ENCODE measurements at regions not wholly inside any gene's neighbourhood (a gene's known extent, or its start where the extent isn't known, plus 50 kb on each side); places are given as distances from the start of the nearest gene placed in this dataset.
"Not testable (repeated sequence)": the region's sequence is repeated elsewhere in the genome, so short reads cannot be mapped to it uniquely, and the experiment has no call there.

DNA sequence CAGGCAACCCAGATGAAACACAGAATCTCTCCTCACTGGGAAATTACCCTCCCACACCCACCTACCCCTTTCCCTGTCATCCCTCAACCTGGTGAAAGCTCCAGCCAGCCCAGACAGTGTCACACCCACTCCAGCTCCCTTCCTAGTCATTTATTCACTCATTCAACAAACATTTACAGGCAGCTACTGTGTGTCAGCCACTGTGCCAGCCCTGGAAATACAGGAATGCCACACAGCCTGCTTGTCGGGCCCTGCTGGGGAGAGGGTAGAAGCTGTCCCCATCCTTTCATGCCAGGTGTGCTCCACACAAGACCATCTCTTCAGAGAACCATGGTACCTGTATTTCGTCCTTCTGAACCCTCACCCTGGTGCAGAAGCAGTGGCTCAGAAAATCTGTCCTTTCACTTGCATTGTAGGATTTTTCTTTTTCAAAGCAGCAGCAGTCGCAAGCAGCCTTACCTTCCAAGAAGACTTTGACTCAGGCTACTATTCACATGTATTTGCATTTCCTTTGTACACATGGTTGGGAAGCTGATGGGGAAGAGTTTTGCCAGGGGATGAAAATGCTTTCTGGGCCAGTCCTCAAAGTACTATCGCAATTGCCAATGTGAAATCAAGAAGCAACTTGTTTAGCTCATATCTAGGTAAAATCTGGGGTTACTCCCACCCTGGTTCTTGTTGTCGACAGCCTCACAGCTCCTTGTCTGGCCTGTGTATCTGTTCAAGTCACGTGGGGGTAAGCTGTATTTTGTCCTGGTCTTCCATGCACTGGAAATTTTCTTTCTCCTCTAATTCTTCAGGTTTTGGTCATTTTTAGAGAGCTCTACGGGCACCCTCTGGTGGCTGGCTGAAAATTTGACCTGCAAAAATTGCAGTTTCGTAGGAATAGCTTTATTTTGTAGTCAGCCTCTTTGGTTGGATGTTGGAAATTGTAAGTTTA lies 147.4 kb upstream of the EGLN3 start:
- no peak for DNase-seq (ENCODE audit: low read depth in 2 of 2)

DNA sequence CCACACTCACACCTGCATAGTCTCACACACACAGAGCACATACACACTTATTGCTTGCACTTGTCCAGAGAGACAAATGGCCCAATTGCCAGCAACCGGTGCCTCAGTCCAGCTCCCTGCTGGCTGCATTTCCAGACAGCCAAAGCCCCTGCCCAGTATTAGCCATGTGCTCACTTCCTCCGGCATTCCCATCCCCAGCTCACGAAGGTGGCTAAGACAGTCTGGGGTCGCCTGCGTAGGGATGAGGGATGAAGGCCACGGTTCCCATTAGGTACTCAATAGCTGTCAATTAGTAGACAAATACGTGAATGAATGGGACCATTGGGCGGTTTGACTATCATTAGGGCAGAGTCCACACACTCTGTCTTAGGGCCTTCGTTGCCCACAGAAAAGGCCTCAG lies 146.8 kb upstream of the EGLN3 start:
- no peak for DNase-seq (ENCODE audit: low read depth in 2 of 2)

DNA sequence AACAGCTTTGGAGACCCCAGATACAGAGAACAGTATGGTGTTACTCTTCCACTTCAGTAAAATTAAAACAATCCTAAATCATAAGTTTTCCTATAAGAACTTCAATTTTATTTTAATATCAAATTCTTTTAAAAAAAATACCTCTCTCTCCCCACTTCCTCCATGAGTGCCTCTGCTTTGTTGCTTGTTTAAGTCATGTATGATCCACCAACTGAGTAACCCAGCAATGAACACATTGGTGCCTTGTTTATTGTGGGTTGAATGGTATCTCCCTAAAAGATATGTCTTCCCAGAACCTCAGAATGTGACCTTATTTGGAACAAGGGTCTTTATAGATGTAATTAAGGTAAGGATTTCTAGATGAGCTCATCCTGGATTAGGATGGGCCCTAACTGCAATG lies 143.5 kb upstream of the EGLN3 start:
- DNase-seq (ENCODE audit: low read depth in 2 of 2) = no peak

- DNase-seq (ENCODE audit: low read depth in 2 of 2) = no peak
Measured at GRCh38 chr14:34093883-34094282, 143.0 kb upstream of the EGLN3 start.

- no peak for DNase-seq (ENCODE audit: low read depth in 2 of 2)
Measured at GRCh38 chr14:34090451-34090850, 139.6 kb upstream of the EGLN3 start.

- DNase-seq (ENCODE audit: low read depth in 2 of 2) = no peak
Measured at GRCh38 chr14:34088914-34089313, 138.0 kb upstream of the EGLN3 start.

DNA sequence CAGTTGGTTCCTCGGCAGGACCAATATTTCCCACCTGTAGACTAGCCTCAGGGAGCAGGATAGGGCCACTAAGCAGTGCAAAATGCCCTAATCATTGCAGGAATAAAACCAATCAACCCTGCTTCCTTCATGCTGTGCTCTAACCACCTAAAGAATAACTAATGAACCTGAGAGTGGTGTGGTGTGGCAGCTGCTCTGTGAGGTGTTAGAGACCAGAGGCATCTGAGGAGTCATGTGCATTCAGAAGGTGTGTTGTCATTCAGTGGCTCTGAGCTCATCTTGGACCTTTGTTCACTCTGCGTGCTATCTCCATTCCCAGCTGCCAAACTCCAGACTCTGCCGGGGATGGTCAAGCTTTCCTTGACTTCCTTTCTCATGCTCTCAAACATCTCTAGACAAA lies 136.7 kb upstream of the EGLN3 start:
- no peak for DNase-seq (ENCODE audit: low read depth in 2 of 2)

- no peak for DNase-seq (ENCODE audit: low read depth in 2 of 2)
Measured at GRCh38 chr14:34086223-34086757, 135.4 kb upstream of the EGLN3 start.

GRCh38 chr14:34085695-34086094 lies 134.8 kb upstream of the EGLN3 start:
- no peak for DNase-seq (ENCODE audit: low read depth in 2 of 2)

DNA sequence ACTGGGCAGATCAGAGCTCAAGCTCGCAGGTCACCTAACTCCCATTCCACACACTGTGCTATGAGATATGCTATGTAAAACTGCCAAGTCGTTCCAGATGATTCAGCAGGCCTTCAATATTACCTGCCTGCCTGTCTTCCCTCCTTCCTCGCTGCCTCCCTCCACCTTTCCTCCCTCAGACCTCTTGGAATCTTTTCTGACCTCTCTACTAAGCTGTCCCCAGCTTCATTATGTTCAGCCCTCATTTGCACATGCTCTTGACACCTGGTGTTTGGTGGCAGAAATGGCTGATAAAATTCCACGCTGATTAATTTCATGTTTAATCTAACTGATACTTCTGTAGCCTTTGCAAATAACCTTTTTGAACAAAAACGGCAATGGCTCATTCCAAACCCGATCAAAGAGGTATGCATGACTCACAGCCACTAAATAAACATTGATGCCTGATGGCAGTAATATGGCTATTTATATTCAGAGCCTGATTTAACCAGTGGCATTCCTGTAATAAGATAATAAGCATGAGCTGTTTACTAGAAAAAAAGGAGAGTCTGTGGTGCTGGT lies 130.8 kb upstream of the EGLN3 start:
- no peak for DNase-seq (ENCODE audit: low read depth in 2 of 2)

GRCh38 chr14:34081101-34081575 lies 130.3 kb upstream of the EGLN3 start:
- no peak for DNase-seq (ENCODE audit: low read depth in 2 of 2)

DNA sequence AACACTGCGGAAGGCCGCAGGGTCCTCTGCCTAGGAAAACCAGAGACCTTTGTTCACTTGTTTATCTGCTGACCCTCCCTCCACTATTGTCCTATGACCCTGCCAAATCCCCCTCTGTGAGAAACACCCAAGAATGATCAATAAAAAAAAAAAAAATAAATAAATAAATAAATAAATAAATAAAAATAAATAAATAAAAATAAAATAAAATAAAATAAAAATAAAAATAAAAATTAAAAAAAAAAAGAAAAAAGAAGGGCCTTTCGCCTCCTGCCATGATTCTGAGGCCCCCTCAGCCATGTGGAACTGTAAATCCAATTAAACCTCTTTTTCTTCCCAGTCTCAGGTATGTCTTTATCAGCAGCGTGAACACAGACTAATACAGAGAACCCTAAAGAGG lies 128.8 kb upstream of the EGLN3 start:
- DNase-seq (ENCODE audit: low read depth in 2 of 2) = not testable (repeated sequence)

- no peak for DNase-seq (ENCODE audit: low read depth in 2 of 2)
Measured at GRCh38 chr14:34078117-34078743, 127.4 kb upstream of the EGLN3 start.

DNA sequence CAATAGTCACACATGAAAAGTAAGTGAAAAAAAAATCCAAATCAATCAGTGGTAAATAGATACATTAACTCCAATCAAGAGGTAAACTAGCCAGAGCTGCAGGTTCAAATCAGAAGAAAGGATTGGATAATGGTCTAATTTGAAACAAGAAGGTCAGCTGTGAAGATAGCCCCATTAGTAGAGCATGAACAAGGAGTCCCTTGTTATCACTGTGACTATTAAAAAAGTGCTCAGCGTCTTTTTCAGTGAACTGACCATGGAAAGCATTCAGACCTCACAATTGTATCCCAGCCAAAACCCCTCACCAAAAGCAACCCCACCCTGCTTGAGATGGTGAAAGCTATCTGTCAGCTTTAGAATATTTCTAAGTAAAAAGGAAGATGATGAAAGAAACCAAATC lies 125.0 kb upstream of the EGLN3 start:
- DNase-seq (ENCODE audit: low read depth in 2 of 2) = no peak

DNA sequence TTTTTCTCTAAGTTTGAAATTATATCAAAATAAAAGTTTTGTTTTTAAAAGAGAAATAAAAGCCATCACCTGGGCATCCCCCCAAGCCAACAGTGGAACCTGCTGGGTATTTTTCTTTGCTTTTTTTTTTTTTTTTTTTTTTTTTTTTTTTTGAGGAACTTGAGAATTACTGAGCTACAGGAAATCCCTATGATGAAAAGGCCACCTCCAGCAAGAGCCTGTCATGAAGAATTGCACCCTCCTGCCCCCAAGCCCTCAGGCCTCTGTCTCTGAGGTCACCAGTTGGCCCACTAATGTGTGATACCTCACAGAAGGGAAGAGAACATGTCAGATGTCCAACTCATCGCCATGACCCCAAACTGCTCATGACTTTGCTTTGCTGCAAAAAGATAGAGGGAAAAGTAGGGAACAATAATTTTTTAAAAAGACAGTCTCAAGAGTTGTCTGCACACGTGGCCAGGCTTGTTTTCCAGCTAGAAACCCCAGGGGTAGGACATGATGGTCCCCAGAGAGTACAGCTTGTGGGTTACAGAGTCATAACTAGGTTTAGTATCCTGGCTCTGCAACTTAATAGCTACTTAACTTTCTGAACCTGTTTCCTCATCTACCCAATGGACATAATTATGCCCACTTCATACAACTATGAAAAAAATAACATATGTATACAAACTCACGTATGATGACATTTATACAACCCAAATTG lies 124.3 kb upstream of the EGLN3 start:
- DNase-seq (ENCODE audit: low read depth in 2 of 2) = no peak

- no peak for DNase-seq (ENCODE audit: low read depth in 2 of 2)
Measured at GRCh38 chr14:34072921-34073320, 122.0 kb upstream of the EGLN3 start.

GRCh38 chr14:34072401-34072800 lies 121.5 kb upstream of the EGLN3 start:
- DNase-seq (ENCODE audit: low read depth in 2 of 2) = no peak

DNA sequence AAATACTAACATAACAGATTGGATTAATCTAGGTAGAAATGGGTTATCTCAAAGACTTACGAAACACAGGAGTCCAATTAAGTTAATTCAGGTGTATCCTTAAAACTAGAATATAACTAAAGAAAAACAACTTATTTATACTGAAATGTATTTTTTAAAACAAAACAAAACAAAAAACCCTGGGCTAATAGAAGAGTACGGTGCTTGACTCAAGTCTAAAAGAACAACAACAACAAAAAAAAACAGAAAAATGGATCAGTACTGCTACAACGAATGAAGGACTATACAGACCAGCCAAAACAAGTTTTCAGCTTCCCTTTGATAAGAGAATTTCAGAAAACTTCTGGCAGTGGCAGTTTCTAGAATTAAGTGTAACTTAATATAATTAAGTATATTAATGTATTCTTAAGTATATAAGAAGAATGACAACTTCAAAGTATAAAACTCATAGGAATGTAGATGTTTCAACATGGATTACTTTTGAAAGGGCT lies 120.1 kb upstream of the EGLN3 start:
- DNase-seq (ENCODE audit: low read depth in 2 of 2) = no peak

- no peak for DNase-seq (ENCODE audit: low read depth in 2 of 2)
Measured at GRCh38 chr14:34069854-34070582, 119.1 kb upstream of the EGLN3 start.

DNA sequence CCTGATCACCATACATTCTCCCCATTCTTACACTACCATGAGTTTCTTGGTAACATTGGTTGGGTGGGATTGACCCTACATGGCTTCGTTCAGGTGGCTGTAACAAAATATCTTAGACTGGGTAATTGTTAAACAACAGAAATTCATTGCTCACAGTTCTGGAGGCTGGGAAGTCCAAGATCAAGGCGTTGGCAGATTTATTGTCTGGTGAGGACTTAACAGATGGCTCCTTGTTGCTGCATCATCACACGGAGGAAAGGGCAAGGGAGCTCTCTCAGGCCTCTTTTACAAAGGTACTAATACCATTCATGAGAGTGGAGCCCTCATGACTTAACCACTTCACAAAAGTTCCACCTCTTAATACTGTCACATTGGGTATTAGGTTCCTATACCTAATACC lies 116.7 kb upstream of the EGLN3 start:
- DNase-seq (ENCODE audit: low read depth in 2 of 2) = no peak
